Stimulated activated naive CD8-positive, alpha-beta T cell treated with anti-CD3 and anti-CD28 coated beads, Interleukin-15, Interleukin-2, amounts not matched to agents 100 U/mL and 50 U/mL, for 24 hours (primary cell): ENCODE measurements at regions not wholly inside any gene's neighbourhood (a gene's known extent, or its start where the extent isn't known, plus 50 kb on each side); places are given as distances from the start of the nearest gene placed in this dataset.
A peak's percentile ranks its signal among the peaks of the same experiment; 100 is the strongest.
"Not testable (repeated sequence)": the region's sequence is repeated elsewhere in the genome, so short reads cannot be mapped to it uniquely, and the experiment has no call there.

Experiments
- ATAC-seq: fragments of 150-1000 bp; cut with Tn5 transposase; one replicate; pipeline ENCODE4 v1.10.0; 2021
- DNase-seq: peaks from one replicate; pipeline ENCODE4 v3.0.0; 2021

GRCh38 chr4:3879681-3880614 lies 113.8 kb downstream of the ADRA2C start:
- ATAC-seq = peak; percentile 28
- peak; percentile 16 for DNase-seq

GRCh38 chr4:3880615-3881120 lies 114.5 kb downstream of the ADRA2C start:
- ATAC-seq (peak; percentile 68), DNase-seq (peak; percentile 78)

GRCh38 chr4:3882316-3882885 lies 116.2 kb downstream of the ADRA2C start:
- not testable (repeated sequence) for DNase-seq, ATAC-seq

- not testable (repeated sequence) for DNase-seq, ATAC-seq
These were observed 118.1 kb downstream of the ADRA2C start for GRCh38 chr4:3884261-3884660.

GRCh38 chr4:3893590-3893989 lies 127.4 kb downstream of the ADRA2C start:
- ATAC-seq = not testable (repeated sequence)
- peak; percentile 20 for DNase-seq

- ATAC-seq, DNase-seq: not testable (repeated sequence)
These were observed 128.1 kb downstream of the ADRA2C start for GRCh38 chr4:3894086-3894959.

- no peak for DNase-seq
- no peak for ATAC-seq
These were observed 130.3 kb downstream of the ADRA2C start for GRCh38 chr4:3896441-3896840.

GRCh38 chr4:3896871-3897578 lies 130.8 kb downstream of the ADRA2C start:
- not testable (repeated sequence) for DNase-seq, ATAC-seq

- ATAC-seq = no peak
These were observed 131.9 kb downstream of the ADRA2C start for GRCh38 chr4:3898098-3898497.

GRCh38 chr4:3898928-3899327 lies 132.7 kb downstream of the ADRA2C start:
- not testable (repeated sequence) for ATAC-seq, DNase-seq

More at GRCh38 chr4:3898098-3898497, 131.9 kb downstream of the ADRA2C start:
- DNase-seq = no peak

GRCh38 chr4:3904264-3904955 lies 138.2 kb downstream of the ADRA2C start:
- not testable (repeated sequence) for DNase-seq, ATAC-seq

- ATAC-seq, DNase-seq: not testable (repeated sequence)
These were observed 143.4 kb downstream of the ADRA2C start for GRCh38 chr4:3909616-3910015.

- ATAC-seq, DNase-seq: not testable (repeated sequence)
These were observed 144.2 kb downstream of the ADRA2C start for GRCh38 chr4:3910161-3910950.

- no peak for DNase-seq
These were observed 145.2 kb downstream of the ADRA2C start for GRCh38 chr4:3911252-3911856.

GRCh38 chr4:3914511-3914910 lies 148.3 kb downstream of the ADRA2C start:
- DNase-seq, ATAC-seq: not testable (repeated sequence)

More at GRCh38 chr4:3911252-3911856, 145.2 kb downstream of the ADRA2C start:
- ATAC-seq = no peak

GRCh38 chr4:3919509-3919908 lies 153.3 kb downstream of the ADRA2C start:
- not testable (repeated sequence) for ATAC-seq, DNase-seq

- ATAC-seq, DNase-seq: not testable (repeated sequence)
These were observed 155.7 kb downstream of the ADRA2C start for GRCh38 chr4:3921902-3922301.

GRCh38 chr4:3925841-3926240 lies 159.7 kb downstream of the ADRA2C start:
- DNase-seq, ATAC-seq: not testable (repeated sequence)

GRCh38 chr4:3926271-3926670 lies 160.1 kb downstream of the ADRA2C start:
- ATAC-seq, DNase-seq: not testable (repeated sequence)
